ENCODE measurements at regions not wholly inside any gene's neighbourhood (a gene's known extent, or its start where the extent isn't known, plus 50 kb on each side); places are given as distances from the start of the nearest gene placed in this dataset.

DNA sequence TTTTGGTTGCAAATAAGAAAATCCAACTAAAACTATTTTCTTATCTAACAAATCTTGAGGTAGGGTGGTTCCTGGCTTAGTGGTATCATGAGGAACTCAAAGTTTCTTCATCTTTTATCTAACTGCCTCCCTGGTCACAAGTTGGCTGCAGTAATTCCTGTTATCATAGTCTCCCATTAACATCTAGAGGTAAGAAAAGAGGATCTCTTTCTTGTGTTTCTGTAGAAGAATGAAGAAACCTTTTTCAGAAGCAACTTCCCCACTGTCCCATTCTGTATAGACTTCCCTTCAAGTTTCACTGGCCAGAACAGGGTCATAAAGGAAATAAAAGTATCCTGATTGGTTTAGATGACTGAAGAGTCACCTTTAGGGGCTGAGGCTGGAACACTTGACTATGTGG, 81.8 kb upstream of the ELL2 start:
- Histone ChIP-seq H4K8ac (ENCODE audit: extremely low read depth, insufficient read depth, low read length) (no peak overlapping the region), H3K18ac (ENCODE audit: extremely low read depth, low read length) (no peak overlapping the region), H2BK20ac (ENCODE audit: low read length) (no peak overlapping the region), H2BK15ac (ENCODE audit: low read length) (no peak overlapping the region), H4K91ac (replicated peaks; ENCODE audit: insufficient read length, low read length) (no peak overlapping the region), H3K9me3 (ENCODE audit: insufficient read depth in 2 of 2, low read depth in 1 of 2, low read length in 1 of 2) (no peaks in the 10 kb centered on the region), H3K4me1 (replicated peaks in 1 of 4; ENCODE audit: control insufficient read depth in 3 of 4, insufficient read depth in 4 of 4, low read length in 3 of 4) (no peaks in the 10 kb centered on the region), H2BK5ac (ENCODE audit: low read depth, low read length) (no peak overlapping the region), H3K36me3 (ENCODE audit: control insufficient read depth in 2 of 4, insufficient read depth in 4 of 4, low read length in 3 of 4) (no peaks in the 10 kb centered on the region), H2AFZ (ENCODE audit: low read length) (peak overlapping the region; percentile 5; the same call in 1 of the 2 replicates), H3K9ac (replicated peaks in 1 of 4; ENCODE audit: extremely low read depth in 1 of 4, low read depth in 3 of 4, low read length in 3 of 4) (no peak overlapping the region), H3K27ac (ENCODE audit: low read depth, low read length) (no peak overlapping the region), H3K23ac (ENCODE audit: insufficient read length) (no peak overlapping the region), H4K20me1 (replicated peaks in 1 of 2; ENCODE audit: control insufficient read depth in 1 of 2, insufficient read depth in 2 of 2, low read length in 2 of 2) (no peaks in the 10 kb centered on the region), H2BK12ac (ENCODE audit: low read depth, low read length) (no peak overlapping the region), H2BK120ac (replicated peaks; ENCODE audit: low read depth, low read length) (no peak overlapping the region), H4K5ac (ENCODE audit: insufficient read length, low read depth, low read length) (no peak overlapping the region), H3K56ac (replicated peaks; ENCODE audit: insufficient read length, low read depth, low read length) (no peak overlapping the region), H2AK5ac (ENCODE audit: low read depth, low read length) (no peak overlapping the region), H3K14ac (ENCODE audit: insufficient read length) (no peak overlapping the region), H3K27me3 (replicated peaks in 1 of 4; ENCODE audit: control insufficient read depth in 3 of 4, extremely low read depth in 1 of 4, insufficient read depth in 3 of 4, low read length in 3 of 4) (no peaks in the 10 kb centered on the region), H3K79me1 (ENCODE audit: low read depth, low read length) (no peaks in the 10 kb centered on the region), H3K79me2 (ENCODE audit: control insufficient read depth in 1 of 2, insufficient read depth in 2 of 2, low read length in 2 of 2) (no peaks in the 10 kb centered on the region), H3K23me2 (ENCODE audit: low read depth, low read length) (no peaks in the 10 kb centered on the region), H3K4me2 (ENCODE audit: insufficient read depth in 1 of 2, low read depth in 2 of 2, low read length in 2 of 2) (no peak overlapping the region), H3K4me3 (ENCODE audit: extremely low read depth in 1 of 4, insufficient read depth in 2 of 4, low read depth in 3 of 4, low read length in 4 of 4) (no peak overlapping the region), H3K4ac (replicated peaks; ENCODE audit: insufficient read length, low read depth, low read length) (no peak overlapping the region)
- DNase-seq (ENCODE audit: low read depth in 1 of 2, low spot score in 2 of 2) = no peak
- POLR2A ChIA-PET (ENCODE audit: partially characterized antibody) = no interaction called here
- CTCF ChIA-PET (ENCODE audit: partially characterized antibody) = no interaction called here
- FAIRE-seq = no peak
- no peak for TF ChIP-seq SP2 (IDR thresholded peaks at IDR 0.05; ENCODE audit: low read length)
- no peak for TF ChIP-seq KDM4A (IDR thresholded peaks at IDR 0.05; ENCODE audit: low read depth, low read length, severe bottlenecking)
- no peak for TF ChIP-seq EGR1 (IDR thresholded peaks at IDR 0.05; ENCODE audit: borderline replicate concordance, low read depth, low read length)
- TF ChIP-seq TEAD4 (IDR thresholded peaks at IDR 0.05; ENCODE audit: low read depth, low read length) = no peak
- no peak for TF ChIP-seq TAF1 (IDR thresholded peaks at IDR 0.05; ENCODE audit: low read depth, low read length)
- TF ChIP-seq CEBPB (IDR thresholded peaks at IDR 0.05; ENCODE audit: low read depth, low read length) = no peak
- no peak for TF ChIP-seq KDM5A (IDR thresholded peaks at IDR 0.05; ENCODE audit: low read length)
- TF ChIP-seq, protein P1, sequence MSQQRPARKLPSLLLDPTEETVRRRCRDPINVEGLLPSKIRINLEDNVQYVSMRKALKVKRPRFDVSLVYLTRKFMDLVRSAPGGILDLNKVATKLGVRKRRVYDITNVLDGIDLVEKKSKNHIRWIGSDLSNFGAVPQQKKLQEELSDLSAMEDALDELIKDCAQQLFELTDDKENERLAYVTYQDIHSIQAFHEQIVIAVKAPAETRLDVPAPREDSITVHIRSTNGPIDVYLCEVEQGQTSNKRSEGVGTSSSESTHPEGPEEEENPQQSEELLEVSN (IDR thresholded peaks at IDR 0.05) = no peak
- no peak for TF ChIP-seq RBBP5 (IDR thresholded peaks at IDR 0.05; ENCODE audit: borderline replicate concordance, low read depth, low read length)

Data from H1 (cell line).